Erythroblast (primary cell): ENCODE measurements at regions not wholly inside any gene's neighbourhood (a gene's known extent, or its start where the extent isn't known, plus 50 kb on each side); places are given as distances from the start of the nearest gene placed in this dataset.

Source experiments
- GATA1 ChIP-seq: IDR thresholded peaks from 2 replicates; pipeline ENCODE4 v1.6.1; 2011; ENCODE audit warnings: low read depth, mild to moderate bottlenecking, control low read depth, low read length, moderate library complexity
- POLR2A ChIP-seq: IDR thresholded peaks from 2 replicates; pipeline ENCODE4 v1.6.1; 2011; ENCODE audit warnings: mild to moderate bottlenecking, low read length

DNA sequence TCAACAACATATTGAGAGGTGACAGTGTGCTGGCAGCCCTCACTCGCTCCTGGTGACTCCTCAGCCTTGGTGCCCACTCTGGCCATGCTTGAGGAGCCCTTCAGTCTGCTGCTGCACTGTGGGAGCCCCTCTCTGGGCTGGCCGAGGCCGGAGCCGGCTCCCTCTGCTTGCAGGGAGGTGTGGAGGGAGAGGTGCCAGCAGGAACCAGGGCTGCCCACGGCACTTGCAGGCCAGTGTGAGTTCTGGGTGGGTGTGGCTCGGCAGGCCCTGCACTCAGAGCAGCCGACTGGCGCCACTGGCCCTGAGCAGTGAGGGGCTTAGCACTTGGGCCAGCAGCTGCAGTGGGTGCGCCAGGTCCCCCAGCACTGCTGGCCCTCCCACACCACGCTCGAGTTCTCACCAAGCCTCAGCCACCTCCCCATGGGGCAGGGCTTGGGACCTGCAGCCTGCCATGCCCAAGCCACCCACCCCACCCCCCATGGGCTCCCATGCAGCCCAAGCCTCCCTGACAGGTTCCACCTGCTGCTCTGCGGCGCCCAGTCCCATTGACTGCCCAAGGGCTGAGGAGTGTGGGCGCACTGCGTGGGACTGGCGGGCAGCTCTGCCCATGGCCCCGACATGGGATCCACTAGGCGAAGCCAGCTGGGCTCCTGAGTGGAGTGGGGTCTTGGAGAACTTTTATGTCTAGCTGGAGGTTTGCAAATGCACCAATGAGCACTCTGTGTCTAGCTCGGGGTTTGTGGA lies 377.1 kb upstream of the ANKRD30A start:
- TF ChIP-seq POLR2A: no peak
- TF ChIP-seq GATA1: no peak
